ENCODE measurements at regions not wholly inside any gene's neighbourhood (a gene's known extent, or its start where the extent isn't known, plus 50 kb on each side); places are given as distances from the start of the nearest gene placed in this dataset.
"Not testable (repeated sequence)": the region's sequence is repeated elsewhere in the genome, so short reads cannot be mapped to it uniquely, and the experiment has no call there.

DNA sequence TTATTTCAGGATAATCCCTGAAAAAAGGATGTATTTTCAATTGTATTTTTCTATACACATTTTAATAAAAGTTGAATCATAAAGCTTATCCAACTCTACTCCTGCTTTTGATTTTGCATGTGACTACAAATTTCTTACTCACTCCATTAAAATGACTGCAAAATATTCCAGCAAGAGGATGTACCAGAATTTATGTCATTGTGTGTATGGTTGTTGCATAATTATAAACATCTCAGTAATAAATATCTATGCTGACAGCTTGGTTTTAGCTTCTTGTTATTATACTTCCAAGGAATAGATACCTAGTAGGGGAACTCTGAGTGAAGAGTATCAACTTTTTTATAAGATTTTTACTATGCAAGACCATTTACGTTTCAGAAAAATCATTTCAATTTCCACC, 463.2 kb upstream of the RUNX1 start:
- no peak for DNase-seq

DNA sequence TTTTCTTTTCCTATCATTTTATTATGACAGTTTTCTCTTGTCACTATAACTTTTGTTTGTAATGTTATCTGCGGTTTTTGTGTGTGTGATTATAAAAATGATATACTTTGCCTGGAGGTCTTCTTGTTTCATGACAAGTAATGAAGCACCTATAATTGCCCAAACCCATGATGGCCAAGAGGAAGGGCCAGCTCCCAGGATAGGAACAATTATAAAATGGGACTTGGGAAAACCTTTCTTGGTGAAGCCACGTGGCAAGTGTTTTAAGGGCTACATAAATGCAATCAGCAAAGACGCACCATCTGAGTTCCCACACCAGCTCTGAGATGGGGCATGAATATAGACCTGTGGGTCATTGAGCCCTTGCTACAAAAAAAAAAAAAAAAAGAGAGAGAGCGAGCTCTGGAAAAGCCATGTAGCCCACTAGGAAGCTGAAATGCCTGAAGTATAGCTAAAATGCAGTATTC, 462.6 kb upstream of the RUNX1 start:
- no peak for DNase-seq

DNA sequence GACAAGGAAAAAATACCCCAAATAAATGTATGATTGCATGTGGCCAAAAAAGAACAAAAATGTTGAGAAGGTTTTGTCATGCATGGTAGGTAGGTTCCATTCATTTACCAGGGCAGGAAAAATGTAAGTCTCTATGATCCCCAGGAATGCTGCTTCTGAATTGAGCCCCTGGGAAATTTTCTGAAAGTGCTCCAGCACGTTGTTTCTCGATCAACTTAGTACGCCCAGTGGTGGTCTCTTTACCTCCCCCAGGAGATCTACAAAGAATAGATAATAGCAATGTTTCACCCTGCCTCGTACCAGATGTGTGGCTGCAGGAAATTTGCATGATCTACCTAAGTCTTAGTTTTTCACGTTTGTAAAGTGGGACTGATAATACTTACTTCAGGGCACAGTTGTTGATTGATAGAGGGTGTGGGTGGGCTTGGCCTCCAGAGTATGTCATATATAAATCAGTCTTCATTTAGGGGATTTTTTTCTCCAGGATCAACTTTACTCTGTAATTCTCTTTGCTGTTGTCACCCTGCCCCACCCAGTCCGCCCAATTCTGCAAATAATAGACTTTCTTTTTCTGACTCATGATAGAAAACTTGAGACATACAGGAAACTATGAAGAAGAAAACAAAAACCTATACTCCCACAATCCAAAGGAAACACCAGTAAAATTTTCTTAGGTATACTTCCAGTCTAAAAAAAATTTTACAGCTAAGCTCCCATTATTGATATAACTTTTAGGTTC, 462.0 kb upstream of the RUNX1 start:
- DNase-seq: no peak

DNA sequence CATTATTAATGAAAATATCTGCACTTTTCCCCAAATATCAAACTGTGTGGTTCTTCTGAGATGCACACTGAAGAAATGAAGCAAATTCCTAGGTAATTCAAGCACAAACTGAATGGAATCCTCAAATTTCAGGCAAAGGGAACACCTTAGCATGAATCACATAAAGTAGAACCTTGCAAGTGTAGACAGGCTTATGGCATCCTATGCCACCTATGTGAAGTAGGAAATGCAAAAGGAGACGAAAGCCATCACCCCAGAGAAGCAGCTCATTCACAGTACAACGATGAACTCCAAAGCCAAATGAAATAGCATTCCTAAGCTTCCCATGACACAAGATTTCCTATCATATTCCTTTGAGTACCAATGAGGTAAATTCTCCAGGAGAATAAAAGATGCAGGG, 461.2 kb upstream of the RUNX1 start:
- no peak for DNase-seq

DNA sequence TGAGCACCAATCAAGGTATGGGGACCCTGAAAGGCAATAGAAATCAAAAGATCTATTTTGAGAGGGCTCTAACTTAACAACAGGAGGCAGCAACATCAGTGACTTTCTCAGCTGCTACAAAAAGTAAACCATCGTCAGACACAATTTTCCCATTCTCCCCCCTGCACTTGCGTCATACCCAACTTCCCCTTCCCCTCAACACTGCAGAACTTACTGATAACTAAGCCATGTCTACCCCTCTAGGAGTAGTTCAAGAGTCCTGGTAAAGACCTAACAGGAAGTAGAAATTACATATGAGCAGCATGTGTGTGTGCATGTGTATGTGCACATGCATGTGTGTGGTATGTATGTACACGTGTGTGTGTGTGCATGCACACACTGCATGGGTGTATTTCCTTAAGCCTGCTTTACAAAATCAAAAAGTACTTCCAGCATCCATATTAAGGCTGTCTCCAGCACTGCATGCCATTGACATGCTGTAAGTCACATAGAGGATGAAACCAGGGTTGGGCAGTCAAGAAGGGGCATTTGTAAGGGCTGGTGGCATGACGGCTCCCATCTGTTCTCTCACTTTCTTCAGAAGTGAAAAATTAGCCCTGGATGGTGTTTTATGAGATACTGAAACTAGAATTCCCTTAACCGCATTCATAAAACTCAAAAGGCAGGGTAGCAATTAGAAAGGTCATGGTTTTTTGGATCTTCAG, 460.1 kb upstream of the RUNX1 start:
- no peak for DNase-seq

DNA sequence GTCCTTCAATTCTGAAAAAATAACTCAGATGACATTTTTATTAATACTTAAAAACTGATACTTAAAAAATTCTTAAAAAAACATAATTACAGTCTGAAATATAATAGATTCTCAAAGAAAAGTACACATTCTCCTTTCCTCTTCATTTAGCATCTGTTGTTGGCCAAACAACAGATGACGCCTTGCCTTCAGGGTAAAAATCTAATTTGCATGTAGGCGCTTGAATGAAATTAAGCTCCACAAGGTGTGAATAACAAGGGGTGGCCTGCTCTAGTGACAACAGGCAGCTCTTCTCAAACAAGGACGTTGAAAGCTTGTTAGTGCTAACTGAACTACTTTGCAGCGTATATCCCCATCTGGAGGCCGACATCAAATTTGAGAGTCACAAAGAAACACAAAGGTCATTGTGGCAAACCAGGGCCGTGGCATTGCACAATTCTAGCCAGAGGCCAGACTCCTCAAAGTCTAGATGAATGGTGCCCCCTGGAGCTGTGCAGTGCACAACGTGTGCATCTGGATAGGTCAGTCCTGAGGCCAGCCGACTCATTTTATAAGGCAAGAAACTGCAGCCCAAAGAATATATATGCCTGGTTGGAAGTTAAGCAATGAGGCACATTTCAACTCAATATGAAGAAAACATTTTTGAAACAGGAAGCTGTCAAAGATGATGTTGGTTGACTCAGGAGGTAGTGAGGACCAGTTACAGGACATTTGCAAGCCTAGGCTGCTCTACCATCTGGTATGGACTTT, 459.2 kb upstream of the RUNX1 start:
- DNase-seq: peak; percentile 35

DNA sequence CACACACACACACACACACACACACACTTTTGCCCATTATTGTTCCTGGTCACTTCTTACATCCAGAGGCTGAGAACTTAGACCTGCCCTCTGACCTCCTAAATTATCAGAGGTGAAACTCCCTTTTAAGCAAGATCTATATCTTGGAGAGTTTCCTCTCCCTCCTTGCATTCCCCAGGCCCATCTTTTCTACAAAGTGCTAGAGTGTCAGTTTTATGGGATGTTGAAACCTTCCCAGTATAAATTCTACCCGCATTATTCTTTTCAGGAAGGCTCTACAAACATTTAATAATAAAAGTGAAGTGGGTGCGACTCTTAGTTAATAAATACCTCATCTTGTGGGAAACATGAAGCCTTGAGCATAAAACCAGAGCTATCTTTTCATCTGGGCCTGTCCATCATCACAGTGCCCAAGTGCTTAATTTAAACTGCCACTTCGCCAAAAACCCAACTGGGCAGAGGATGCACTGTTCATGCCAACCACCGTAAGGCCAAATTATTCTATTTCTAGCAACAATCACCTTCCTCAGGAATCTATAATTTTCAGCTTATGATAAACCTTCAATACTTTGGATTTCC, 458.2 kb upstream of the RUNX1 start:
- no peak for DNase-seq

DNA sequence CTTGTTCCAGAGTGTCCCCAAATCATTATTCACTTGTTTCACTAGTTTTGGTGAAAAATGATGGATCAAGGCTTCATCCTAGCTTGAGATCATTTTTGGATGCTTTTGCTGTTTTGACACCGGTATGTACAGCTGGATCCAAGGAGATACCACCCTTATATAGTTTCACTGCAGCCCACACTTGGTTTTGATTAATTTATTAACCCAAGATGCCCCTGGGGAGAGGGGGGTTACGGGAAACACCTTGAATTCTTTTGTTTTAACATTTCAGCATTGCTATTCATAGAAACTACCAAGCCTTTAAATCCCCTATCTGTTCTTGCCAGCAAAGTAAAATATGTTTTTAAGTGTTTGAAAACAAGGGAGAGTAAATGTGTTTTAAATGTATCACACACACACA, 457.7 kb upstream of the RUNX1 start:
- DNase-seq: no peak

DNA sequence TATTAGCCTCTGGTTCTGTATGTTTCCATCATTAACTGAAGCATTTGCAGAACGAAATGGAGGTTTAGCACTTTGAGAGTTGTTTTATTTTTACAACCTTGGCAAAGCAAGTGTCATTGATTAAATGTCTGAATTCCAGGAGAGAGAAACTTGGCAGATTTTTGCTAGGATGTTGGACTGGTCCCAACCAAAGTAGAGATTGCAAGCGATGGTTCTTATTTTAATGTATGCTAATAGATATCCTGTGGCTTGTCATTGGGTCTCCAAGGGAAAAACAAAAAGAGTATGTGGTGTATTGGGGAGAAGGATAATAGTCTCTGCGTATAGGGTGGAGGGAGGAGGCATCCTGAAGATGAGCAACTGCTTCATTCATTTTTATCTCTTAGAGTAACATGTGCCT, 457.2 kb upstream of the RUNX1 start:
- DNase-seq: no peak

DNA sequence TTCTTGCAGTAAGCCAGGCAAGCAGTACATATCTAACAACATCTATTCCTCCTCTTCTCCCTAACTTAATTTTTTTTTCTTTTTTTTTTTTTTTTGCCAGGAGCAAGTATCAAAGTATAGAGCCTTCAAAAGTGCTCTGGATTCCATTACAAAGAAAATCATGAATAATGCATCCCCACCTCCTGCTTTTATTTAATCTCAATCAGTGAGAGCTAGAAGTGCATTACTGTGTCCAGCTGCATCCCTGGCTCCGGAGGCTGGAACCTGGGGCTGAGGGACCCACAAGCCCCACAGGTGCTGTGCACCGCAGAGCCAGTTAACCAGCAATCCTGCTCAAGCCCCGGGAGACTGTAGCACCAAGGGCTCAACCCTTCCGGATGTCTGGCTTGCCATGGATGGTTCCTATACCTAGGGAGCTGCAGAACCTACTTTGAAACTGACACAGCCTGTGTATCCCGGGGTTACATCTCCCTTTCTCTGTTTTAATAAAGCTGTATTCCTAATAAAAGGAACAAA, 455.9 kb upstream of the RUNX1 start:
- no peak for DNase-seq

DNA sequence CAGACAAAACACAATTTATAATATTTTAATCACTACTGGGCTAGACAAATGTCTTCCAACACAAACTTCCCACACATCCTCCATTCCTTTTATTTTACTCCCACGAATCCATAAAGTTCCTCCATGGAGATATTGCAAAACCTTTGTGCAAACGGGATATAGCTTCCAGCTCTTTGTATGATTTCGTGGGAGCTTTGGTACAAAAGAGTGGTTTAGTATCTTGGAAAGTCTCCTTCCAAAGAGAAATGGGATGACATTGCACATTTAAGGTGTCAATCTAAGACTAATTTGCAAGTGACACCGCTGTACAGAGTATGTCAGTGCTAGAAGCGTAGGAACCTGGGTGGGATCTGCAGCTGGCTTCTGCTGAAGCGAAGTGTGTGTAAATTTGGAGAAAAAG, 455.2 kb upstream of the RUNX1 start:
- no peak for DNase-seq

DNA sequence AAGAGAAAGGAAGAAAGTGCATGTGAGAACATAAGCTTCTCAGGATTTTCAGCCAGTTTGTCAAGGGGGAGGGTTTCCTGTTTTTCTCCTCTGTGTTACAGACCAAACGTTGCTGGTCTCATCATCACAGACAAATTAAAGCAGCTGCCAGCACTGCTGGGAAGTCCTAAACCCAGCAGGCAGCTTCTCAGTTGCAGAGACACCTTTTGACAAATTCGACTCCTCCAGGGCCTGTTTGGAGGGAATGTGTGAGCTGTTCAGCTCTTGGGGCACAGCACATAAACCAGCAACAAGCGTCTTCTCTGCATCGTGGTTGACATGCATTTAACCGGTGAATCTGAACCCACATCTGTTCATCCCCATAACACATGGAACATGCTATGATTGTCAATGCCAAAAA, 454.6 kb upstream of the RUNX1 start:
- no peak for DNase-seq

DNA sequence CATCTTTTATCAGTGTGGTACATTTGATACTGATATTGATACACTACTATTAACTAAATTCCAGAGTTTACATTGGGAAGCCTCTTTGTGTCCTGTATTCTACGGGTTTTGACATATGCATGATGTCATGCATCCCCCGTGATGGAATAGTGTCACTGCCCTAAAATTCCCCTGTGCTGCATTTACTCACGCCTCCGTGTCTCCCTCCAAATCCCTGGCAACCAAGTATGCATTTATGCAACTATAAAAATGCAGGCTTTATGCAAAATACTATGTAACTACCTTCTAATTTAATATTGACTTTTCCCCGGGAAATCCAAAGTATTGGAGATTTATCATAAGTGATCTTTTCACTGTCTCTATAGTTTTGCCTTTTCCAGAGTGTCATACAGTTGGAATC, 453.7 kb upstream of the RUNX1 start:
- DNase-seq: no peak

DNA sequence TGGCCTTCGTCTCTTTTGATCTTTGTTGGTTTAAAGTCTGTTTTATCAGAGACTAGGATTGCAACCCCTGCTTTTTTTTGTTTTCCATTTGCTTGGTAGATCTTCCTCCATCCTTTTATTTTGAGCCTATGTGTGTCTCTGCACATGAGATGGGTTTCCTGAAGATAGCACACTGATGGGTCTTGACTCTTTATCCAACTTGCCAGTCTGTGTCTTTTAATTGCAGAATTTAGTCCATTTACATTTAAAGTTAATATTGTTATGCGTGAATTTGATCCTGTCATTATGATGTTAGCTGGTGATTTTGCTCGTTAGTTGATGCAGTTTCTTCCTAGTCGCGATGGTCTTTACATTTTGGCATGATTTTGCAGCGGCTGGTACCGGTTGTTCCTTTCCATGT, 448.4 kb upstream of the RUNX1 start:
- DNase-seq: not testable (repeated sequence)

DNA sequence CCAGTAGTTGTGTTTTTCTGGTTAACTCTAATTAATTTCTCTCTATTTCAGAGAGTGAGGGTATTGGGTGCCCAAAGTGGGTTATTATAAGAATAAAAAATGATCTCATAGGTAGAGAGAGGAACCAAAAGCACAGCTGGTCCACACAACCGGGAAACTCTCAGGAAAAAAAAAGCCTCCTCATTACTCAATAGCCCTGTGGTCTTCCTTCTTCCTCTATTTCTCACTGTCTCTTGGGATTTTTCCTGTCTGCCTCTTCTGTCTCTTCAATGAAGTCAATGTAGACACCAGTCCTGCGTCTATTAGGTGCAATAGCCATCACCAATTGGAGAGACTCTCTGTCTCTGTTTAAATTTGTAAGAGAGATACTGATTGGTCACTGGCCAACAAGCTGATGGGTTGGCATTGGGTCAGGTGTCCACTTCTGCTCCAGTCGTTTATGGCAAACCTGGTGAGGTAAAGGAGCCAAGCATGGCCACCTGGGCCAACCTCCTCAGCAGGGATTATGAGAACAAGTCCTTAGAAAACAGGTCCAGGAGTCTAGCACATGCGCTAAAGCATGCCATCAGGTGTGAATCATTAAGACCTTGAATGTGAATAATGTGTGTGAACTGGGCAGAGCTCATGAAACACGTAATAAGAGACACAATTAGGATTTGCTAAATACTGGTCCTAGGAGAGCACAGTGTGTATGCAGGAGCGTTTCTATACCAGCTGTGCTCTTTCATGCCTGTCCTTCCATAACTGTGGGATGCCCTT, 443.0 kb upstream of the RUNX1 start:
- DNase-seq: no peak

DNA sequence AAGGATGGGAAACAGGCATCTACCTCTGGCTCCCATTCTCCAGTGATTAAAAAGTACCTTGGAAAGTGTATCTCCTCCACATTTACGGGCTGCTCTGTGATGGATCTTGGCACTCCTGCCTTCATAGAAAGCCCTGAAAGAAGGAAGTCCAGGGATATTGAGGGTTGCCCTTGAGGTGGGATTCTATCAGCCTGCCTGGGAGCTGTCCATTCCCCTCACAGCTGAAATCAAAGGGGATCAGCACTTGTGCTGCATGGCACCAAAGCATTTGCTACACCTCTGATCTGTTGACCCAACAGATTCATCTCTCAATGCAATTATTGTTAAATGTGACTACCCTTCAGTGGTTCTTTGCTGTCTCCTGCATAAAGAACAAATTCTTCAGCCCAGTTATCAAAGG, 442.0 kb upstream of the RUNX1 start:
- no peak for DNase-seq

DNA sequence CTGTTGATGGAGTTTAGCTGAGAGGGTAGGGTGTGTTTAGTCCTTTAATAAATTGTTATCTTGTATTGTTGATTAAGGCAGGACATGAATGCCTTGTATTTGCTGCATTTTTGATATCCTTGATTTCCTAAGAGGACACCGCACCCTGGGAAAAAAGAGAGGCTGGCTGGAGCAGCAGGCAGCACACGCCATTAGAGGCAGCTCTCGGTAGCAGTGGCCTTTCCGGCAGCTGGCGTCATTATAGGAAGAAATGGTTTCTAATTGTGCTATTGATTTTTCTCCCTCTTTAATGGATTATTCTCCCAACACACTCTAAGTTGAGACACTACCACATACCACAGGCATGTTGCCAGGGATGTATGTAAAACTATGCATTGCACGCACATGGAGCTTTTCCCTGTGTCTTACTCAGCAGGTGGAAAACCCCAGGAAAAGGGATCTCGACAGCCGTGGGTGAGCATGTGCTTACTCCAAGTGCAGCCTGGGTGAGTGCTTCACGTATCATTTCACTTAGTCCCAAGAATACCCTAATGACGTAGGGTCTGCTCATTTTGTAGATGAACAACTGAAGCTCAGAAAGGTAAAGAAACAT, 440.4 kb upstream of the RUNX1 start:
- no peak for DNase-seq

DNA sequence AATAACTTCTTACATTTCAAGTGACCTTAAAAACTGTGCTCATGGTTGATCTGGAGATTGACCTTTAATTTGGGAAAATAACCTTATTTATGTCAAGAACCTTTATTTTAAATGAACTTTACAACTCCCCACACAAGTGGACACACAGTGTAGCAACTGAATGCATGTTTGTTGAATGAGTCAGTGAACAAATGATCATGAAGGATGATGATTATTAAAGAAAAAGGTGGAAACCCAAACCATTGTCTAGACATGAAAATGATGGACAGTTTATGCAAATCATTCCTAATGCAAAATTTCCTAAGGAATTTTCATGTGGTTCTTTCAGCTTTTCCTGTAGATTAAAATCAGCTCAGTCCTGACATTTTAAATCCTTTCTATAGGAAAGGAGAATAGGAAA, 439.8 kb upstream of the RUNX1 start:
- DNase-seq: no peak

DNA sequence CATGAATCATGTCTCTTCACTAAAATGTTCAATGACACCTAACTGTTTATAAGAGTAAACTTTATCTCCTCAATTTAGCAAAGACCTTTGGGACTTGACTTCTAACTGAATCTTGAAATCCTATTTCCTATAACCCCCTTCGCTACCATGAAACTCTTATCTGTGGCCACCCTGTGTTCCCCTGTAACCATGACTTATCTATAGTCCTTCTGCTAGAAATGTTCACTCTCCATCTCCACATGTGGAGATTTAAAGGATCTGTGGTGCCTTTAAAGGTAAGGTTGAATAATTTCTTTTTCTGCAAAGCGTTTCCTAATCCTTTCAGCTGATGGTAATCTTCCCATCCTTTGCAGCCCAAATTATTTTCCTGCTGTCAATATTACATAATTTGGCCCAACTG, 436.3 kb upstream of the RUNX1 start:
- no peak for DNase-seq

DNA sequence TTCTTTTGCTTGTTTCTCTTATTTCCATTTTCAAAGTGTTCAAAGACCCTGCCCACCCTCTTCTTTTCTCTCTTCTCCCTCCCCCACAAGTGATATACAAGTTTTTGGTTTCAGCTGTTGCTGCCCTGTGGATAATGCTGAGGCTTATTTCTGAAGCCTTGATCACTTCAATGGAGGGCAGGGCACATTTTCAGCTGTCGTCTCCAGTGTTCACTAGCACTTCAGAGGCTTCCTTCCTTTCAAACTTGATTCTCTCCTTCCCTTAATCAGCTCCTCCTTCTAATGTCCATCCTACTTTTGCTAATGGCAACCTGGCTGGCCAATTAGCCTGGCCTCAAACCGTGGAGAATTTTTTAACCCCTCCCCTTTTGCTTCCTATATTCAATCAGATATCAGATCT, 435.7 kb upstream of the RUNX1 start:
- DNase-seq: no peak

DNA sequence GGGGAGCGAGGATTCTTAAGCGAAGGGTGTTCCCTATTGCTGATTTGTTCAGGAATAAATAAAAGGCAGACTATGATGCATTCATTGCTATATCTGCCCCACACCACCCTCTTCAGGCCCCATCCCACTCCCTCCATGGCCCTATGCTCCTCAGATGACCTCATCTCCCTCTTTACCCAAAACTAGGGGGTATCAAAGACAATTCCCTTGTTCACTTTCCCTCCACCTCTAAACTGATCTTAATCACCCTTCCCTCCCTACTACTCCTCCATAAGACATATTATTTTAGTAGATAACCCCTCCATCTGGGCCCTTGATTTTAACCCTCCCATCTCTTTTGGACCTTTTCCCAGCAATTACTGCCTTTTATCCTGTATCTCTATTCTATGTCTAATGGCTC, 434.9 kb upstream of the RUNX1 start:
- DNase-seq: no peak

Measured in COR-L47 (cell line).